DOHH2 (cell line): ENCODE measurements at regions not wholly inside any gene's neighbourhood (a gene's known extent, or its start where the extent isn't known, plus 50 kb on each side); places are given as distances from the start of the nearest gene placed in this dataset.

Source experiments
- H3F3A ChIP-seq: fragments of 200-600 bp; sonication (generic), shearing (Covaris generic); 2 replicates; pipeline ENCODE4 v1.6.0; 2016; ENCODE audit warnings: antibody characterized with exemption, mild to moderate bottlenecking; ENCODE audit not compliant: control insufficient read depth, insufficient read depth
- H3K27ac ChIP-seq: fragments of 200-600 bp; sonication (generic); 2 replicates; pipeline ENCODE4 v1.5.1; 2014; ENCODE audit warnings: low read depth, mild to moderate bottlenecking, low read length, moderate library complexity
- H3K27me3 ChIP-seq: fragments of 200-600 bp; sonication (generic); 2 replicates; pipeline ENCODE4 v1.6.1; 2014; ENCODE audit warnings: mild to moderate bottlenecking, low read length, mixed read lengths; ENCODE audit not compliant: control insufficient read depth
- H3K36me3 ChIP-seq: fragments of 200-600 bp; sonication (generic); 2 replicates; pipeline ENCODE4 v1.6.1; 2014; ENCODE audit warnings: mild to moderate bottlenecking, low read length, moderate library complexity, mixed read lengths; ENCODE audit not compliant: control insufficient read depth
- H3K4me1 ChIP-seq: fragments of 200-600 bp; sonication (generic); 2 replicates; pipeline ENCODE4 v1.6.1; 2014; ENCODE audit warnings: mild to moderate bottlenecking, low read length, mixed read lengths; ENCODE audit not compliant: control insufficient read depth
- H3K4me2 ChIP-seq: fragments of 200-600 bp; sonication (generic); 2 replicates; pipeline ENCODE4 v1.6.0; 2014; ENCODE audit warnings: mild to moderate bottlenecking, low read length, moderate library complexity
- H3K4me3 ChIP-seq: fragments of 200-600 bp; sonication (generic); 2 replicates; pipeline ENCODE4 v1.5.1; 2014; ENCODE audit warnings: mild to moderate bottlenecking, low read length, mixed read lengths
- H3K79me2 ChIP-seq: fragments of 200-600 bp; sonication (generic); 2 replicates; pipeline ENCODE4 v1.6.1; 2014; ENCODE audit warnings: mild to moderate bottlenecking, low read length, mixed read lengths; ENCODE audit not compliant: control insufficient read depth
- H3K9me2 ChIP-seq: fragments of 200-600 bp; sonication (generic); replicated peaks from 2 replicates; pipeline ENCODE4 v1.6.1; 2014; ENCODE audit warnings: mild to moderate bottlenecking, low read length, mixed read lengths; ENCODE audit not compliant: control insufficient read depth
- H3K9me3 ChIP-seq: fragments of 200-600 bp; sonication (generic); 2 replicates; pipeline ENCODE4 v1.6.1; 2014; ENCODE audit warnings: antibody characterized with exemption, low read length, mixed read lengths; ENCODE audit not compliant: control insufficient read depth, insufficient read depth
- H4K20me1 ChIP-seq: fragments of 200-600 bp; sonication (generic); 2 replicates; pipeline ENCODE4 v1.6.0; 2014; ENCODE audit warnings: low read depth, mild to moderate bottlenecking, antibody characterized with exemption, low read length, moderate library complexity; ENCODE audit not compliant: control insufficient read depth, insufficient read depth
- EZH2phosphoT487 ChIP-seq: fragments of 200-600 bp; sonication (generic); IDR thresholded peaks from 2 replicates; pipeline ENCODE4 v1.6.1; 2017; ENCODE audit warnings: borderline replicate concordance, mild to moderate bottlenecking, antibody characterized with exemption, low read length, moderate library complexity, mixed read lengths
- TF ChIP-seq, protein P1 (sequence below): fragments of 200-600 bp; sonication (generic); IDR thresholded peaks from one replicate; pipeline ENCODE4 v1.5.1; 2014; ENCODE audit warnings: antibody characterized with exemption, mild to moderate bottlenecking, low read depth, low read length; ENCODE audit not compliant: poor library complexity, severe bottlenecking

DNA sequence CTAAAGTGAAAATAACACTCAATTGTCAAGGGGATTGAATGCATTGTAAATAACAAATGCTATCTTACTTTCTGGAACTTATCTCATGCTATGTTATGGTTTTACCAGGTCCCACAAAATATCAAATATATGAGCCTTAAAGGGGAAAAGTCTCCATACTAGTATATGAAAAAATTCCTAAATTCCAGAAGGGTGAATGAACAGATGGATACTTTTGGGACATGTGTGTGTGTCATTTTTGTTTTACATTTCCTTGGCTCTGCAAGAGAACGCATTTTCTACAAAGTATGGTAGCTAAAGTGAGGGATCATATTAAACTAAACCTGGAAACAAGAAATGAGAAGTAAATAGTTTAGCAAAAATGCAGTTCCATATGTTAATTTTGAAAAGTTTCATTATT lies 682.8 kb downstream of the INHBA start:
- H3F3A ChIP-seq, result no peaks in the 10 kb centered on the region

DNA sequence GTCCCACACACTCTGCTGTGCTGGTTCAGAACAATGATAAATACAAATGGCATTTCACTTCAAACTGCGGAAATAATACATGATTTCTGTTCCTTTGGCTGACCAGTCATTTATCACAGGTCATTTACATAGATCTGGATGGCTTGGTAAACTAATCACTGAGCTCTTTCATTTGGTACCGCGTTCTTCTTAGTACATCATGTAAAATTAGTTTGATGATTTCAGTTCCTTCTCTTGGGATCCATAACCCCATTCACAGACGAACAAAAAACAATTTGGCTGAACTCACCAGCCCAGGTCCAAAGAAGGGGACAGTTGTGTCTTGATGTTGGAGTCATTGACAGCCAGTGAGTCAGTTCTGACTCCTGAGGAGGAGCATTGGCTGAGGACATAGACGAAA lies 689.8 kb downstream of the INHBA start:
- H3K4me1 ChIP-seq, result peaks cover 34% of the 10 kb centered on the region
- no peaks in the 10 kb centered on the region for H3F3A ChIP-seq
- no peaks in the 10 kb centered on the region for H4K20me1 ChIP-seq
- no peaks in the 10 kb centered on the region for H3K9me3 ChIP-seq
- H3K4me3 ChIP-seq, result no peak overlapping the region
- no peaks in the 10 kb centered on the region for H3K27me3 ChIP-seq
- H3K4me2 ChIP-seq, result no peak overlapping the region; the same call in 1 of the 2 replicates
- no peaks in the 10 kb centered on the region for H3K36me3 ChIP-seq
- no peaks in the 10 kb centered on the region for H3K9me2 ChIP-seq
- H3K79me2 ChIP-seq, result no peaks in the 10 kb centered on the region
- H3K27ac ChIP-seq, result no peak overlapping the region
- TF ChIP-seq, protein P1, sequence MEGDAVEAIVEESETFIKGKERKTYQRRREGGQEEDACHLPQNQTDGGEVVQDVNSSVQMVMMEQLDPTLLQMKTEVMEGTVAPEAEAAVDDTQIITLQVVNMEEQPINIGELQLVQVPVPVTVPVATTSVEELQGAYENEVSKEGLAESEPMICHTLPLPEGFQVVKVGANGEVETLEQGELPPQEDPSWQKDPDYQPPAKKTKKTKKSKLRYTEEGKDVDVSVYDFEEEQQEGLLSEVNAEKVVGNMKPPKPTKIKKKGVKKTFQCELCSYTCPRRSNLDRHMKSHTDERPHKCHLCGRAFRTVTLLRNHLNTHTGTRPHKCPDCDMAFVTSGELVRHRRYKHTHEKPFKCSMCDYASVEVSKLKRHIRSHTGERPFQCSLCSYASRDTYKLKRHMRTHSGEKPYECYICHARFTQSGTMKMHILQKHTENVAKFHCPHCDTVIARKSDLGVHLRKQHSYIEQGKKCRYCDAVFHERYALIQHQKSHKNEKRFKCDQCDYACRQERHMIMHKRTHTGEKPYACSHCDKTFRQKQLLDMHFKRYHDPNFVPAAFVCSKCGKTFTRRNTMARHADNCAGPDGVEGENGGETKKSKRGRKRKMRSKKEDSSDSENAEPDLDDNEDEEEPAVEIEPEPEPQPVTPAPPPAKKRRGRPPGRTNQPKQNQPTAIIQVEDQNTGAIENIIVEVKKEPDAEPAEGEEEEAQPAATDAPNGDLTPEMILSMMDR, result no peak
- no peak for TF ChIP-seq EZH2phosphoT487

More for the DNA sequence above, 682.8 kb downstream of the INHBA start:
- Histone ChIP-seq H3K36me3 (no peaks in the 10 kb centered on the region), H3K9me2 (no peaks in the 10 kb centered on the region), H3K9me3 (no peaks in the 10 kb centered on the region), H3K27me3 (no peaks in the 10 kb centered on the region), H3K79me2 (no peaks in the 10 kb centered on the region), H3K4me3 (no peak overlapping the region), H3K27ac (no peak overlapping the region), H3K4me2 (no peak overlapping the region), H3K4me1 (no peaks in the 10 kb centered on the region), H4K20me1 (no peaks in the 10 kb centered on the region)
- TF ChIP-seq, protein P1, result no peak
- no peak for TF ChIP-seq EZH2phosphoT487

DNA sequence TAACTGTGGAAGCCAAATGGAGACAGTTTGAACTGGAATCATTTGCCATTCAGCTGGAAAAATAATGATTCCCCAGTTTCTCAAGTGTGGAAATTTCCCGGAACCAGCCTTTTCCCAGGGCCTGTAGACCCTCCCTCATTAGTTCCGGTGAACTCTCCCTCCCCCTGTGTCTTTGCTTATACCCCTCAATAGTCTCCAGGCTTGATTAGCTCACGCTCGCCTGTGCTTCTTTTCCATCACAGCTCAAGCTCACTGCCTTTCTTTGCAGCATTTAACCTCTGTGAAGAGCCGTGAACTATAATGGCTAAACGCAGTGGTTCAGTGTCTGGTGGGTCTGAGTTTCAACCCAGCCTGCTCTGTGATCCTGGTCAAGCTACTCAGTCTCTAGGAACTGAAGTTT lies 690.8 kb downstream of the INHBA start:
- Histone ChIP-seq H3K27me3 (no peaks in the 10 kb centered on the region), H3K36me3 (no peaks in the 10 kb centered on the region), H4K20me1 (no peaks in the 10 kb centered on the region), H3K9me3 (no peaks in the 10 kb centered on the region), H3K4me2 (no peak overlapping the region), H3K79me2 (no peaks in the 10 kb centered on the region), H3F3A (no peaks in the 10 kb centered on the region), H3K4me3 (no peak overlapping the region), H3K4me1 (peaks cover 38% of the 10 kb centered on the region), H3K27ac (no peak overlapping the region), H3K9me2 (no peaks in the 10 kb centered on the region)
- TF ChIP-seq, protein P1, result no peak
- TF ChIP-seq EZH2phosphoT487, result no peak
